Uterus (tissue), 2 donors: ENCODE measurements at regions not wholly inside any gene's neighbourhood (a gene's known extent, or its start where the extent isn't known, plus 50 kb on each side); places are given as distances from the start of the nearest gene placed in this dataset.

Experiments used
- POLR2A ChIP-seq, 2 donors: fragments of 450-650 bp; IDR thresholded peaks; one replicate each; pipeline ENCODE4 v1.6.1; 2016; ENCODE audit warnings: antibody characterized with exemption in 2 of 2, mild to moderate bottlenecking in 1 of 2, moderate library complexity in 1 of 2
- TF ChIP-seq, protein P1 (sequence below), 4 experiments: fragments of 200-600 bp in 2 of 4; fragments of 450-650 bp in 2 of 4; sonication (generic) in 2 of 4; IDR thresholded peaks; one replicate each; pipeline ENCODE4 v1.5.1; 2016 to 2019; ENCODE audit warnings: antibody characterized with exemption in 4 of 4, mild to moderate bottlenecking in 2 of 4, moderate library complexity in 1 of 4

DNA sequence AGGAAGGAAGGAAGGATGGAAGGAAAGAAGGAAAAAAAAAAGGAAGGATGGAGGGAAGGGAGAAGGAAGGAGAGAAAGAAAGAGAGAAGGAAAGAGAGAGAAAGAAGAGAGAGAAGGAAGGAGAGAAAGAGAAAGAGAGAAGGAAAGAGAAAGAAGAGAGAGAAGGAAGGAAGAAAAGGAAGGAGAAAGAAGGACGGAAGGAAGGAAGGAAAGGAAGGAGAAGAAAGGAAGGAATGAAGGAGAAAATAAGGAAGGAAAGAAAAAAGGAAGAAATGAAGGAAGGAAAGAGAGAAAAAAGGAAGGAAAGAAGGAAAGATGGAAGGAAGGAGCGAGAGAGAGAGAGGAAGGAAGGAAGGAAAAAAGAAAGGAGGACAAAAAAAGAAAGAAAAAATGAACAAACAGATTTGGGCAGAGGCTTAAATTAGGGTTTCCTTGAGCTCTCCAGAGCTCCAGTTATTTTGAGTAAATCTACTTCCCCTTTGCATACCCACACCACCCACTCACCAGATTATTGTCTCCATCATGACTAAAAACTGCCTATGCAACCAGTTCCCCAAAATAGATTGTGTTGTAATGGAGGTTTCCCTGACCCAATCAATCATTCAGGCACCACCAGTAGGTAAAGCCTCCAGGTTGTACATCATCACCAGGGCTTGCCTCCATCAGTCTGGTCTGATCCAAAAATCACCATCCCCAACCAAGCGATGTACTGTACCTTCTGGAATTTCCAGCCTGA lies 1722.9 kb upstream of the PCDH10 start:
- TF ChIP-seq, protein P1, sequence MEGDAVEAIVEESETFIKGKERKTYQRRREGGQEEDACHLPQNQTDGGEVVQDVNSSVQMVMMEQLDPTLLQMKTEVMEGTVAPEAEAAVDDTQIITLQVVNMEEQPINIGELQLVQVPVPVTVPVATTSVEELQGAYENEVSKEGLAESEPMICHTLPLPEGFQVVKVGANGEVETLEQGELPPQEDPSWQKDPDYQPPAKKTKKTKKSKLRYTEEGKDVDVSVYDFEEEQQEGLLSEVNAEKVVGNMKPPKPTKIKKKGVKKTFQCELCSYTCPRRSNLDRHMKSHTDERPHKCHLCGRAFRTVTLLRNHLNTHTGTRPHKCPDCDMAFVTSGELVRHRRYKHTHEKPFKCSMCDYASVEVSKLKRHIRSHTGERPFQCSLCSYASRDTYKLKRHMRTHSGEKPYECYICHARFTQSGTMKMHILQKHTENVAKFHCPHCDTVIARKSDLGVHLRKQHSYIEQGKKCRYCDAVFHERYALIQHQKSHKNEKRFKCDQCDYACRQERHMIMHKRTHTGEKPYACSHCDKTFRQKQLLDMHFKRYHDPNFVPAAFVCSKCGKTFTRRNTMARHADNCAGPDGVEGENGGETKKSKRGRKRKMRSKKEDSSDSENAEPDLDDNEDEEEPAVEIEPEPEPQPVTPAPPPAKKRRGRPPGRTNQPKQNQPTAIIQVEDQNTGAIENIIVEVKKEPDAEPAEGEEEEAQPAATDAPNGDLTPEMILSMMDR (IDR thresholded peaks at IDR 0.05), result no peak
- TF ChIP-seq POLR2A (IDR thresholded peaks at IDR 0.05), result no peak
